GM18502 (cell line): ENCODE measurements at regions not wholly inside any gene's neighbourhood (a gene's known extent, or its start where the extent isn't known, plus 50 kb on each side); places are given as distances from the start of the nearest gene placed in this dataset.

ENCODE experiments used
- ATAC-seq: cut with Tn5 transposase; IDR thresholded peaks from one replicate; pipeline ENCODE4 v1.9.1; 2021; ENCODE audit warnings: mild to moderate bottlenecking; ENCODE audit not compliant: unreplicated experiment, poor library complexity

DNA sequence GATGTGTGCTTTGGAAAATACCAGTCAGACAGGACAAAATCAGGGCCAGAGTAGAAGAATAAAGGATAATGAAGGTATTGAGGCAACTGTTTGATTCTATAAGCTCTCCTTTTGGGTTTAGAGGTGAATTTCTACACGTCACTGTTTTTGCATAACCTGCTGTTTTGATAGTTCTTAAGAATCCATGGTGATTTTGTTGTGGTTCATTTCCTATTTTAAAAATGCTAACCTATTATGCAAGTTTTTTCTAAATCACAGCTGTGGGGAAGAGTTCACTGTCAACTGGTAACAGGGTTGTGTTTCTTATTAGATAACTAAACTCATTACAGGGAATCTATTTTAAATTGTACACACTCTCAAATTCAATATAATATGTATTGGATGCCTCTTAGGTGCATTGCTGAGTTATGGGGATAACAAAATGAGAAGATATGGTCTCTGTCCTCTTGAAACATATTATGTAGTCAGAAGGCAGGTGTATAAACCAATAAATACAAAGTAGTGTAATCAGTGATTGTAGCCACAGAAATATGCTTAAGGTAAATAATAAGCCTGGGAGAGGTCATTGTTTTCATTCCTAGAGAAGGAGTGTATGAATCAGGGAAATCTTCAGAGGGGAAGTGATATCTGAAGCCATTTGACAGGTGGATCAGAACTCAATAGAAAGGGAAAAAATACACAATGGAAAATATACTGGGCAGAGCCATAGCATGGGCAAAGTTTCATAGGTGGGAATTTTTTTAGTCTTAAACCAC, 192.5 kb downstream of the FAT3 start:
- no peak for ATAC-seq

GRCh38 chr11:92423115-92424034, 198.8 kb downstream of the FAT3 start:
- ATAC-seq, result no peak

- ATAC-seq, result no peak
These were observed 199.7 kb downstream of the FAT3 start for GRCh38 chr11:92424281-92424680.

- ATAC-seq, result no peak
These were observed 200.5 kb downstream of the FAT3 start for GRCh38 chr11:92425127-92425526.

DNA sequence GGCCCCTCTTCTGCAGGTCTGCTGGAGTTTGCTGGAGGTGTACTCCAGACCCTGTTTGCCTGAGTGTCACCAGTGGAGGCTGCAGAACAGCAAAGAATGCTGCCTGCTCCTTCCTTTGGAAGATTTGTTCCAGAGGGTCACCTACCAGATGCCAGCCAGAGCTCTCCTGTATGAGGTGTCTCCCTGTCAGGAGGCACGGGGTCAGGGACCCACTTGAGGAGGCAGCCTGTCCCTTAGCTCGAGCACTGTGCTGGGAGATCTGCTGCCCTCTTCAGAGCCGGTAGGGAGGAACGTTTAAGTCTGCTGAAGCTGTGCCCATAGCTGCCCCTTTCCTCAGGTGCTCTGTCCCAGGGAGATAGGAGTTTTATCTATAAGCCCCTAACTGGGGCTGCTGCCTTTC, 207.9 kb downstream of the FAT3 start:
- ATAC-seq, result no peak

- no peak for ATAC-seq
These were observed 211.7 kb downstream of the FAT3 start for GRCh38 chr11:92436034-92436920.

DNA sequence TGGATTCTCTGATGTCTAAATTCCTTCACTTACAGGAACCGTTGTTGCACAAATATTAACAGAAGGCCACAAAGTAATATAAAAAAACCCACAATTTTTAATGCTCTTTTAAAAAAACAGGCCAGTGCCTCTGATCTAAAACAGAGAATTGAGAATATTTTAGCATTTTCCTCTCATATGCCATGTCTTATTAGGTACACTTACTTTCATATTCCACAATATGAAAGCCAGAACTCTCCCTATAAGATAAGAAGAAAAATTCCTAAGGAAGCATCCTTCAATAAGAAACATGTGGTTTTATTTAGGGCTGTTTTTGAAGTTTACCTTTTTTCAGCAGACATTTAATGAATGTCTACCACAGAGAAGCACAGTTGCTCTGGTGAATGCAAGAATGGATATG, 214.5 kb downstream of the FAT3 start:
- no peak for ATAC-seq

DNA sequence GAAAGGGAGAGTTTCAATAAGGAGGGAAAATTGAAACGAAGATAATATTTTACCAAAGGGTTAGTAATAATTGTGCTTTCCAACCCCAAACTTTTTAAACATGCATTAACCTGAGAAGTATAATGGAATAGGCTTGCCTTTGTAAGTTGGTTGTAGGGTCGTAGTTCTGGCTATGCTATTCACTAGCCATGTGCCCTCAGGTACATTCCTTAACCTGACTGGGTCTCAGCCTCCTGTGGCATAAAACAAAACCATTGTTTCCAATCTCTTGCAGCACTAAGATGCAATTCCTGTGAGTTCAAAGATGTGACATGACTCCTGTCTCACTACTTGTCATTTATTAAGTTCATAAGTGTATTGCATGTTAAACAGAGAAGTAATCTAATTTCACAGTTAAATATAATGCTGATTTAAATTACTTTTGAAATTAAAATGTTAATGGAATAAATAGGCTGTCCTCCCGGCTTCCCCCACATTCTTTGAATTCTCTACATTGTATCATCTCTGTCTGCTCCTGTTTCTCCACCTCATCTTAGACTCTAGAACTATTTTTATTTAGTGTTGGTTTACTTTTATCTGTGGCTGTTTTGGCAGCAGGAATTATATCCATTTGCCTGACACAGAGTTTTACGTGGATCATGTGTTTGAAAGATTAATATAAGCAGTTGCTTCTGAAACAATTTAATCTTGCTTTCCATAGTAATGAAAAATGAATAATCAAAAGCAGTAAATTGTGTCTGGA, 216.3 kb downstream of the FAT3 start:
- ATAC-seq, result no peak

GRCh38 chr11:92441443-92441726, 216.8 kb downstream of the FAT3 start:
- no peak for ATAC-seq

GRCh38 chr11:92443199-92443598, 218.6 kb downstream of the FAT3 start:
- ATAC-seq, result no peak

DNA sequence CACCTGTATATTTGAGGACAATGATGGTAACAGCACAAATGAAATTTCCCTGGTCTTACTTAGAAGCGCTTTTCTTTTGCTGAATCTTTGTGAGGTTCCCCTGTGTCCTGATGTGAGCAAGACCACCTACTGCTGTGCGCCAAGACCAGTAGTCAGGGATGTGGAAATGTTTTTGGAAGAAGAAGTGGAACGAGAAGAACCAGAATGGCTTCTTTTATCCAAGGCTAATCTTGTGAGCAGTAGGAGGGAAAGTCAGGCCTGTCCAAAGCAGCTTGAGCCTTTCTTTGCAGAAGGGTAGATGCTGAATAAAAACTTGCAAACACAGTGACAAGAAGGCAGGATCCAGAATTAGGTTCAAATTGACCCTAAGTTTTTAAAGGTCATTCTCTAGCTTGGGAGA, 223.0 kb downstream of the FAT3 start:
- no peak for ATAC-seq

GRCh38 chr11:92449222-92449621, 224.6 kb downstream of the FAT3 start:
- ATAC-seq, result no peak

- ATAC-seq, result no peak
These were observed 225.2 kb downstream of the FAT3 start for GRCh38 chr11:92449780-92450179.

DNA sequence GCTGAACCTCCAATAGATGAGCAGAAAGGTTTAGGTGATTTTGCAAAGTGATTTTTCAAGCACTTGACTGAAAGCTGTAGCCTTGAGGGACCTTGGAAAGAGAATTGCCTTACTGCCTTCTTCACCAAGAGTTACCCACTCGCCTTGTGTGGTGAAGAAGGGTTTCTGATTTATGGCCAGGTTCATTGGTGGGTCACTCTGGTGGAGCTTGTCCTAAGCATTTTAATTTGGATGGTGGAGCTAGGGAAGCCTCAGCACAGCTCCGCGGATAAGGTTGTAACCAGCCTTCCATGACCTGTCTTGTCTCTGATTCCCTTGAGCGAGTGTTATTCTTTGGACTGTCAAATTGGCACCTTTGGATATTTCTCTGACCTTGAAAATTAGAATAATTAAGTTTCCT, 226.4 kb downstream of the FAT3 start:
- no peak for ATAC-seq

DNA sequence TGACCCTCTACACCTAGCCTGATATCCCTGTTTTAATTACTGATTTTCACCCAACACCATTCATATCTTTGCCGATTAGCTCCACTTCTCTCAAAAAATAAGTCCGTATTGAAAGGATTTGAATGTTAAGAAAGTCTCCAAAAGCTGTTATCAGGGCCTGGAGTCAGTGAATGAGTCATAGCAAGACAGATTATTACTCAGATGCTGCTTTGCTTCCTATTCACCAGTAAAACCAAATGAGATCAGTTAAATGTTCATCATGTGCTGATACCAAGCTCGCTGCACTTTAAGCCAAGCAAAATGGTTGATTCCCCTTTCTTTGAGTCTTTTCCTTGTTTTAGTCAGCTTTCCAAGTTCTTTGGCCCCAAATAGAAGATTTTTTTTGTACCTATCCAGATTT, 228.4 kb downstream of the FAT3 start:
- ATAC-seq, result peak; percentile 82

DNA sequence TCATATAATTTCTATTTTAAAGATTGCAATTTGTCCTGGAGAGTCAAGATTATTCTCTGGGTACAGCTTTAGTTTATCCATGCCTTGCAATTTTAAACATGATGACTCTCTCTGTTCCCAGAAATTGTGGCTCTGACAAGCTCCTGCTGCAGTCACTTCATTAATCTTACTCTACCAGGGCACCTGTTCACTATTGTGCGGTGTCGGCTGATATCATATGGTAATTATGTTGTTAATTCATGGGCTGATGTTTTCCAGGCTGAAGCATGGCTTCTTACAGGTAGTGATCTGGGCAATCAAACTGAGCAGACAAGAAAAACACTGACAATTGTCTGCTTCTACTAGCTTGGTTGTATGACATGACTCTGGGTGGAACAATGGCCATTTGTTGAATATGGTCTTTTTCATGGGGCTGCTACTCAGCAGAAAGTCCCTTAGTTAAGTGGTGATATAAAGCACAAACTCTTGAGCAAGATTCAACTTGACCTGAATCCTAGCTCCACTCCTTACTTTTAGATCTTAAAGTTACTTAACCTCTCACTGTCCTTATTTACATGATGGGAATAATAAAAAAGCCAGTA, 230.7 kb downstream of the FAT3 start:
- no peak for ATAC-seq

GRCh38 chr11:92457250-92457649, 232.6 kb downstream of the FAT3 start:
- ATAC-seq, result no peak

- ATAC-seq, result no peak
These were observed 233.9 kb downstream of the FAT3 start for GRCh38 chr11:92458486-92458885.

DNA sequence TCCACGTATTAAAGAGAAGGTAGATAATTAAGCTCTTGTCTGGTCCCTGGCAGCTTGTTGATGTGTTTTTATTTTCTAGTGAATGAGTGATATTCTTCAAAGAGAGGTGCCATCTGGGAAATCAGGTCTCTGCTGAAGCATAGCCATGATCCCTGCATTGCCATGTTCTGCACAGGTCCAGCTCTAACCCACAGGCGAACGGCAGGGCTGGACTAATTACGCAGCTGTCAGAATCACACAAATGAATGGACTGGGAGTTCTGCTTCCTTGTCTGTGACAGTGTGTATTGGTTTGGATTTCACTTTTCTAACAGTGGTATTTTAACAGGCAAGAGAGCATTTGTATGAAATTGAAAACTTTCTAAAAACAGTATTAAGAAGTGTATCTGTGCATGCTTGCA, 235.6 kb downstream of the FAT3 start:
- ATAC-seq, result no peak

DNA sequence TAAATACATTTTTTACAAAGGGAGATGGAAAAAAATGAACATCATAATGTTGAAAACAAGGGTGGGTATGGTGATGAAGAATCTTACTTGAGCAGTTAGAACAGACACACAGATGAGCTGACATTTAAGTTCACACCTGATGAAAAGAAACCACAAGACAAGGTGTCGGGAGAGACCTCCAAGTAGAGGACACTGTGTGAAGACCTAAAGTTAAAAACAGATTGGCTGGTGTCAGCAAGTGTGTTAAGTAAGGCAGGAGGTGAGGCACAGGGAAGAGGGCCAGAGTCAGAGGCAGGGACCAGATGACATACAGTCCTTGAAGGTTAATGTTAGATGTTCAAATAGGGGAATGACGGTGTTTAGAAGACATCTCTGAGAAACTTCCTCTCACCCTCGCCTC, 236.8 kb downstream of the FAT3 start:
- ATAC-seq, result no peak
